GM20000 (cell line): ENCODE measurements at regions not wholly inside any gene's neighbourhood (a gene's known extent, or its start where the extent isn't known, plus 50 kb on each side); places are given as distances from the start of the nearest gene placed in this dataset.

Source experiments
- DNase-seq: peaks from one replicate; pipeline ENCODE4 v3.0.0; 2012; ENCODE audit warnings: low spot score
- CTCF ChIP-seq: IDR thresholded peaks from 2 replicates; pipeline ENCODE4 v1.5.1; 2012; ENCODE audit warnings: mild to moderate bottlenecking, control low read depth; ENCODE audit errors: extremely low read depth, missing control alignments

GRCh38 chr4:179766938-179767337, 2324.7 kb upstream of the AGA start:
- no peak for TF ChIP-seq CTCF
- DNase-seq, result no peak

GRCh38 chr4:179768996-179769395, 2326.8 kb upstream of the AGA start:
- no peak for TF ChIP-seq CTCF
- no peak for DNase-seq

- no peak for DNase-seq
- TF ChIP-seq CTCF, result no peak
Measured at GRCh38 chr4:179797738-179798137, 2355.5 kb upstream of the AGA start.

GRCh38 chr4:179803857-179804256, 2361.6 kb upstream of the AGA start:
- DNase-seq, result no peak
- TF ChIP-seq CTCF, result no peak

- DNase-seq, result no peak
- TF ChIP-seq CTCF, result no peak
Measured at GRCh38 chr4:179804440-179804839, 2362.2 kb upstream of the AGA start.

- no peak for DNase-seq
- no peak for TF ChIP-seq CTCF
Measured at GRCh38 chr4:179817317-179817716, 2375.1 kb upstream of the AGA start.

GRCh38 chr4:179823342-179823741, 2381.1 kb upstream of the AGA start:
- no peak for DNase-seq
- TF ChIP-seq CTCF, result no peak

- no peak for DNase-seq
Measured at GRCh38 chr4:179831274-179831673, 2389.0 kb upstream of the AGA start.

More at GRCh38 chr4:179831274-179831673, 2389.0 kb upstream of the AGA start:
- no peak for TF ChIP-seq CTCF
